Smooth muscle cell (in vitro differentiated cells): ENCODE measurements at regions not wholly inside any gene's neighbourhood (a gene's known extent, or its start where the extent isn't known, plus 50 kb on each side); places are given as distances from the start of the nearest gene placed in this dataset.

ENCODE experiments used
- DNase-seq: peaks from one replicate; lab custom pipeline; 2025; ENCODE audit not compliant: unreplicated experiment; lab: John Stamatoyannopoulos, UW
- H2AFZ ChIP-seq: fragments of 200-600 bp; sonication (generic); 2 replicates; pipeline ENCODE4 v1.6.0; 2016; ENCODE audit warnings: antibody characterized with exemption, low read depth, mild to moderate bottlenecking
- H3F3A ChIP-seq: fragments of 200-600 bp; sonication (generic); 2 replicates; pipeline ENCODE4 v1.6.0; 2017; ENCODE audit warnings: antibody characterized with exemption, low read depth
- H3K27ac ChIP-seq: fragments of 200-600 bp; sonication (generic); 2 replicates; pipeline ENCODE4 v1.5.1; 2016; ENCODE audit warnings: low read depth, mild to moderate bottlenecking
- H3K27me3 ChIP-seq: fragments of 200-600 bp; sonication (generic); 2 replicates; pipeline ENCODE4 v1.6.1; 2016; ENCODE audit warnings: low read depth, mild to moderate bottlenecking
- H3K36me3 ChIP-seq: fragments of 200-600 bp; sonication (generic); 2 replicates; pipeline ENCODE4 v1.5.1; 2016; ENCODE audit warnings: low read depth
- H3K4me1 ChIP-seq: fragments of 200-600 bp; sonication (generic); 2 replicates; pipeline ENCODE4 v1.5.1; 2016; ENCODE audit warnings: low read depth
- H3K4me2 ChIP-seq: fragments of 200-600 bp; sonication (generic); 2 replicates; pipeline ENCODE4 v1.6.0; 2016; ENCODE audit warnings: mild to moderate bottlenecking
- H3K4me3 ChIP-seq: fragments of 200-600 bp; sonication (generic); 2 replicates; pipeline ENCODE4 v1.5.1; 2016; ENCODE audit warnings: mild to moderate bottlenecking
- H3K79me2 ChIP-seq: fragments of 200-600 bp; sonication (generic); 2 replicates; pipeline ENCODE4 v1.6.0; 2016; ENCODE audit warnings: low read depth, mild to moderate bottlenecking
- H3K9ac ChIP-seq: fragments of 200-600 bp; sonication (generic); 2 replicates; pipeline ENCODE4 v1.6.0; 2016; ENCODE audit warnings: low read depth
- H3K9me3 ChIP-seq: fragments of 200-600 bp; sonication (generic); replicated peaks from 2 replicates; pipeline ENCODE4 v1.5.1; 2016; ENCODE audit warnings: low read depth
- H4K20me1 ChIP-seq: fragments of 200-600 bp; sonication (generic); 2 replicates; pipeline ENCODE4 v1.6.0; 2016; ENCODE audit warnings: low read depth
- CTCF ChIP-seq: fragments of 200-600 bp; sonication (generic); IDR thresholded peaks from 2 replicates; pipeline ENCODE4 v1.5.1; 2017; ENCODE audit warnings: borderline replicate concordance, mild to moderate bottlenecking, antibody characterized with exemption; ENCODE audit not compliant: insufficient read depth, poor library complexity, severe bottlenecking
- WGBS: methylation state at CpG from one replicate; pipeline ENCODE4 v1.1.7; 2016; ENCODE audit warnings: low lambda C conversion rate; 5-methylcytosine and 5-hydroxymethylcytosine counted together

- H3K4me1 ChIP-seq = no peaks in the 10 kb centered on the region
These were observed 71.6 kb upstream of the FSTL4 start for GRCh38 chr5:133683646-133684596.

GRCh38 chr5:133682451-133682850, 70.1 kb upstream of the FSTL4 start:
- no peaks in the 10 kb centered on the region for H3F3A ChIP-seq
- no peak overlapping the region for H2AFZ ChIP-seq
- 97% methylated on average over 4 of the region's 4 CpGs for WGBS
- no peak overlapping the region for H3K4me3 ChIP-seq
- TF ChIP-seq CTCF = no peak
- H3K4me2 ChIP-seq = no peak overlapping the region
- H3K36me3 ChIP-seq = no peaks in the 10 kb centered on the region
- H3K9ac ChIP-seq = no peak overlapping the region
- H3K27me3 ChIP-seq = peaks cover 5% of the 10 kb centered on the region
- H3K9me3 ChIP-seq = no peaks in the 10 kb centered on the region
- no peaks in the 10 kb centered on the region for H3K79me2 ChIP-seq
- no peaks in the 10 kb centered on the region for H3K4me1 ChIP-seq
- H3K27ac ChIP-seq = no peak overlapping the region
- DNase-seq = no peak
- no peaks in the 10 kb centered on the region for H4K20me1 ChIP-seq

More at GRCh38 chr5:133683646-133684596, 71.6 kb upstream of the FSTL4 start:
- H3K9me3 ChIP-seq = no peaks in the 10 kb centered on the region
- peaks cover 5% of the 10 kb centered on the region for H3K27me3 ChIP-seq
- H3K4me2 ChIP-seq = no peak overlapping the region
- no peaks in the 10 kb centered on the region for H4K20me1 ChIP-seq
- H3K4me3 ChIP-seq = no peak overlapping the region
- H3K36me3 ChIP-seq = no peaks in the 10 kb centered on the region
- TF ChIP-seq CTCF = no peak
- no peak overlapping the region for H3K9ac ChIP-seq
- H3K27ac ChIP-seq = no peak overlapping the region
- H3K79me2 ChIP-seq = no peaks in the 10 kb centered on the region
- no peaks in the 10 kb centered on the region for H3F3A ChIP-seq
- H2AFZ ChIP-seq = no peak overlapping the region
- no peak for DNase-seq
- WGBS = 93% methylated on average over 21 of the region's 21 CpGs

GRCh38 chr5:133681896-133682295, 69.6 kb upstream of the FSTL4 start:
- H4K20me1 ChIP-seq = no peaks in the 10 kb centered on the region
- H3K4me3 ChIP-seq = no peak overlapping the region
- no peaks in the 10 kb centered on the region for H3K36me3 ChIP-seq
- H3K27me3 ChIP-seq = peaks cover 5% of the 10 kb centered on the region
- no peak overlapping the region for H3K9ac ChIP-seq
- no peak overlapping the region for H3K4me2 ChIP-seq
- no peak overlapping the region for H2AFZ ChIP-seq
- H3K9me3 ChIP-seq = no peaks in the 10 kb centered on the region
- WGBS = 95% methylated on average over 2 of the region's 2 CpGs
- no peak for TF ChIP-seq CTCF
- no peak for DNase-seq
- no peak overlapping the region for H3K27ac ChIP-seq
- H3F3A ChIP-seq = no peaks in the 10 kb centered on the region
- no peaks in the 10 kb centered on the region for H3K4me1 ChIP-seq
- H3K79me2 ChIP-seq = no peaks in the 10 kb centered on the region
